ENCODE measurements at regions not wholly inside any gene's neighbourhood (a gene's known extent, or its start where the extent isn't known, plus 50 kb on each side); places are given as distances from the start of the nearest gene placed in this dataset.

DNA sequence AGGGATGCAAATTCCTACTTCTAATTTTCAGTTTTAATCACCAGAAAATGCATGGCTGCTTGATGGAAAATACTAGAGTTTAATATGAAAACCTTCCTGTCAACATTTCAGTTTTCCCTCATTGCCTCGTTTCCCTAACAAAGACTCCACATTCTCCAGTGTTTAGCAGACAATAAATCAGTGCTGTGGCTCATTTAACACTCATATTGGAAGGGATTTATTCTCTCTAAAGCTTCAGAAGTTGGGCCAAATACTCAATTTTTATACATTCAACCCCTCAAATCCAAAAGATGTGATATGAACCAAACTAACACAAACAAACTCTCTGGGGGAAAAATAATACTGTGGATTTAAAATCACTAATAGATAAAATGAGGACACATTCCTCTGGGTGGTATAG is 482.5 kb downstream of the FLRT2 start:
- intact Hi-C loops (cut with micrococcal nuclease; ENCODE audit: unreplicated experiment) (no loop called here), in situ Hi-C loops (cut with HindIII; ENCODE audit: low pct_unique_long_range_greater_than_20kb, low sequenced_read_pairs) (no loop called here)
- no TSS peak for BruUV-seq (replicated peaks)
- POLR2A ChIA-PET: no interaction called here
- CTCF ChIA-PET: no interaction called here
- no peak for ATAC-seq
- no peaks in the 10 kb centered on the region for H3K27me3 ChIP-seq (ENCODE audit: control insufficient read depth, insufficient read depth, low read length)
- TF ChIP-seq POLR2AphosphoS5 (IDR thresholded peaks at IDR 0.05; ENCODE audit: low read depth, low read length) (no peak), REST (IDR thresholded peaks at IDR 0.05; ENCODE audit: insufficient read depth in 1 of 2, low read depth in 2 of 2, low read length in 1 of 2) (no peak), SIN3A (IDR thresholded peaks at IDR 0.05; ENCODE audit: borderline replicate concordance, insufficient read depth, low read depth, low read length) (no peak), TCF7L2 (IDR thresholded peaks at IDR 0.05; ENCODE audit: low read depth, low read length) (no peak)
- TF ChIP-seq, protein P1, sequence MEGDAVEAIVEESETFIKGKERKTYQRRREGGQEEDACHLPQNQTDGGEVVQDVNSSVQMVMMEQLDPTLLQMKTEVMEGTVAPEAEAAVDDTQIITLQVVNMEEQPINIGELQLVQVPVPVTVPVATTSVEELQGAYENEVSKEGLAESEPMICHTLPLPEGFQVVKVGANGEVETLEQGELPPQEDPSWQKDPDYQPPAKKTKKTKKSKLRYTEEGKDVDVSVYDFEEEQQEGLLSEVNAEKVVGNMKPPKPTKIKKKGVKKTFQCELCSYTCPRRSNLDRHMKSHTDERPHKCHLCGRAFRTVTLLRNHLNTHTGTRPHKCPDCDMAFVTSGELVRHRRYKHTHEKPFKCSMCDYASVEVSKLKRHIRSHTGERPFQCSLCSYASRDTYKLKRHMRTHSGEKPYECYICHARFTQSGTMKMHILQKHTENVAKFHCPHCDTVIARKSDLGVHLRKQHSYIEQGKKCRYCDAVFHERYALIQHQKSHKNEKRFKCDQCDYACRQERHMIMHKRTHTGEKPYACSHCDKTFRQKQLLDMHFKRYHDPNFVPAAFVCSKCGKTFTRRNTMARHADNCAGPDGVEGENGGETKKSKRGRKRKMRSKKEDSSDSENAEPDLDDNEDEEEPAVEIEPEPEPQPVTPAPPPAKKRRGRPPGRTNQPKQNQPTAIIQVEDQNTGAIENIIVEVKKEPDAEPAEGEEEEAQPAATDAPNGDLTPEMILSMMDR (IDR thresholded peaks at IDR 0.05): no peak
- H3K27ac ChIP-seq (ENCODE audit: low read length): no peak overlapping the region
- H3K9me3 ChIP-seq (ENCODE audit: control insufficient read depth, insufficient read depth, low read depth, low read length): no peaks in the 10 kb centered on the region
- DNase-seq (ENCODE audit: low read depth, low spot score): no peak
- H3K36me3 ChIP-seq (ENCODE audit: control insufficient read depth, insufficient read depth, low read length): no peaks in the 10 kb centered on the region
- H3K4me3 ChIP-seq (ENCODE audit: low read depth in 2 of 2, low read length in 2 of 2): no peak overlapping the region
- no peaks in the 10 kb centered on the region for H3K4me1 ChIP-seq (ENCODE audit: control insufficient read depth, insufficient read depth, low read length)

DNA sequence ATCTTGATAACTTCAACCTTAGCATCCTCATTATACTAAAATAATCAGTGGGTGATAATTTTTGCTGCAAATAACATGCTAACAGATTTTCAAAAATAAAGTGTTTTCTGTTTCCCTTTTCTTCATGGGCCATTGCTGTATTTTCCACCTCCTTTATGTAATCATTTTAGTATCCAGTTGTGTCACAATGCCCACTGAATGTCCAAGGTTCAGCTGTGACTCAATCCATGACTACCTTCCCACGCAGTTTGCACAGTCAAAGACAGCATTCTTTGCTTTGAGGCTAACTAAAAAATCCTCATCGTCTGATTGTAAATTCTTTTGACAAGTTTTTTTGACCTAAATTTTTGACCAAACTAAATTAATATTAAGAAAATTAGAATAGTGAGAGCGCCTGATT is 474.1 kb downstream of the FLRT2 start:
- no TSS peak for BruUV-seq (replicated peaks)

More for the DNA sequence above, 474.1 kb downstream of the FLRT2 start:
- DNase-seq (ENCODE audit: low read depth, low spot score): no peak
- ChIA-PET CTCF (no interaction called here), POLR2A (no interaction called here)
- no peaks in the 10 kb centered on the region for H3K27me3 ChIP-seq (ENCODE audit: control insufficient read depth, insufficient read depth, low read length)
- in situ Hi-C loops (cut with HindIII; ENCODE audit: low pct_unique_long_range_greater_than_20kb, low sequenced_read_pairs): no loop called here
- no peak overlapping the region for H3K27ac ChIP-seq (ENCODE audit: low read length)
- H3K9me3 ChIP-seq (ENCODE audit: control insufficient read depth, insufficient read depth, low read depth, low read length): no peaks in the 10 kb centered on the region
- H3K4me3 ChIP-seq (ENCODE audit: low read depth in 2 of 2, low read length in 2 of 2): no peak overlapping the region
- no peak for TF ChIP-seq SIN3A (IDR thresholded peaks at IDR 0.05; ENCODE audit: borderline replicate concordance, insufficient read depth, low read depth, low read length)
- no peak for TF ChIP-seq POLR2AphosphoS5 (IDR thresholded peaks at IDR 0.05; ENCODE audit: low read depth, low read length)
- TF ChIP-seq REST (IDR thresholded peaks at IDR 0.05; ENCODE audit: insufficient read depth in 1 of 2, low read depth in 2 of 2, low read length in 1 of 2): no peak
- no peak for TF ChIP-seq TCF7L2 (IDR thresholded peaks at IDR 0.05; ENCODE audit: low read depth, low read length)
- TF ChIP-seq, protein P1 (IDR thresholded peaks at IDR 0.05): no peak
- no peak for ATAC-seq
- no peaks in the 10 kb centered on the region for H3K4me1 ChIP-seq (ENCODE audit: control insufficient read depth, insufficient read depth, low read length)
- no peaks in the 10 kb centered on the region for H3K36me3 ChIP-seq (ENCODE audit: control insufficient read depth, insufficient read depth, low read length)
- intact Hi-C loops (cut with micrococcal nuclease; ENCODE audit: unreplicated experiment): no loop called here

Data from Panc1 (cell line).